ENCODE measurements at regions not wholly inside any gene's neighbourhood (a gene's known extent, or its start where the extent isn't known, plus 50 kb on each side); places are given as distances from the start of the nearest gene placed in this dataset.
"Not testable (repeated sequence)": the region's sequence is repeated elsewhere in the genome, so short reads cannot be mapped to it uniquely, and the experiment has no call there.

- no peak overlapping the region for H3K4me3 ChIP-seq (ENCODE audit: low read length)
- H3K4me1 ChIP-seq (ENCODE audit: control insufficient read depth, low read length), result no peaks in the 10 kb centered on the region
- no peaks in the 10 kb centered on the region for H4K20me1 ChIP-seq (ENCODE audit: control insufficient read depth, insufficient read depth, low read depth, low read length)
- H3K36me3 ChIP-seq (ENCODE audit: control insufficient read depth, low read length), result no peaks in the 10 kb centered on the region
- no peaks in the 10 kb centered on the region for H3K9me2 ChIP-seq (replicated peaks; ENCODE audit: control insufficient read depth, low read length)
- no peak overlapping the region for H3K4me2 ChIP-seq (ENCODE audit: low read length)
- no peaks in the 10 kb centered on the region for H3K27me3 ChIP-seq (ENCODE audit: control insufficient read depth, low read length)
- no peaks in the 10 kb centered on the region for H3K9me3 ChIP-seq (ENCODE audit: control insufficient read depth, insufficient read depth, low read length)
- H3K27ac ChIP-seq (ENCODE audit: low read depth, low read length), result no peak overlapping the region
- TF ChIP-seq EZH2phosphoT487 (IDR thresholded peaks at IDR 0.05; ENCODE audit: borderline replicate concordance, low read length), result no peak
- TF ChIP-seq CTCF (IDR thresholded peaks at IDR 0.05; ENCODE audit: low read depth, low read length, poor library complexity, severe bottlenecking), result no peak
- no peaks in the 10 kb centered on the region for H3K79me2 ChIP-seq (ENCODE audit: control insufficient read depth, low read length)
- no peaks in the 10 kb centered on the region for H3F3A ChIP-seq (ENCODE audit: control insufficient read depth, insufficient read depth)
Measured at GRCh38 chr6:74713941-74714340, 491.9 kb downstream of the COL12A1 start.

DNA sequence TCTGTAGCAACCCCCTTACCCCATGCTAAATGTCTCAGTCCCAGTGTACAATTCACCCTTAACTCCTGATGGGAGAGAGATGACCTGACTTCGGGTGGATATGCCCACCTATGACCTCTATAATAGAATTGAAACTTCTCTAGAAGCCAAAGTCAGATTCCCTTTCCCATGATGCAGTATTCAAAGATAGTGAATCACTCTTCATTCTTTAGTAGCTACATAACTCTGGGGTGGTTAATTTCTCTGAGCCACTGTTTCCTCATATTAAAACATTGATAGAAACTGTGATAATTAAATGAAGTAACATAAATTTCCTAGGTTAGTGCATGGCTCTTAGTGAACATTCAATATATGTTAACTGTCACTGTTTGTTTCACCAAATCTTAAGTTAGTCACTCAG lies 500.4 kb downstream of the COL12A1 start:
- no peaks in the 10 kb centered on the region for H3K9me2 ChIP-seq (replicated peaks; ENCODE audit: control insufficient read depth, low read length)
- H3K4me2 ChIP-seq (ENCODE audit: low read length), result no peak overlapping the region
- no peaks in the 10 kb centered on the region for H3K9me3 ChIP-seq (ENCODE audit: control insufficient read depth, insufficient read depth, low read length)
- no peaks in the 10 kb centered on the region for H3K4me1 ChIP-seq (ENCODE audit: control insufficient read depth, low read length)
- no peaks in the 10 kb centered on the region for H4K20me1 ChIP-seq (ENCODE audit: control insufficient read depth, insufficient read depth, low read depth, low read length)
- no peaks in the 10 kb centered on the region for H3K27me3 ChIP-seq (ENCODE audit: control insufficient read depth, low read length)
- no peak overlapping the region for H3K27ac ChIP-seq (ENCODE audit: low read depth, low read length)
- TF ChIP-seq EZH2phosphoT487 (IDR thresholded peaks at IDR 0.05; ENCODE audit: borderline replicate concordance, low read length) (no peak), CTCF (IDR thresholded peaks at IDR 0.05; ENCODE audit: low read depth, low read length, poor library complexity, severe bottlenecking) (no peak)
- H3K36me3 ChIP-seq (ENCODE audit: control insufficient read depth, low read length), result no peaks in the 10 kb centered on the region
- H3F3A ChIP-seq (ENCODE audit: control insufficient read depth, insufficient read depth), result no peaks in the 10 kb centered on the region
- no peak overlapping the region for H3K4me3 ChIP-seq (ENCODE audit: low read length)
- no peaks in the 10 kb centered on the region for H3K79me2 ChIP-seq (ENCODE audit: control insufficient read depth, low read length)

GRCh38 chr6:74704540-74704939 lies 501.3 kb downstream of the COL12A1 start:
- H3K36me3 ChIP-seq (ENCODE audit: control insufficient read depth, low read length); H3K9me2 ChIP-seq (replicated peaks; ENCODE audit: control insufficient read depth, low read length); H4K20me1 ChIP-seq (ENCODE audit: control insufficient read depth, insufficient read depth, low read depth, low read length); H3F3A ChIP-seq (ENCODE audit: control insufficient read depth, insufficient read depth); H3K27me3 ChIP-seq (ENCODE audit: control insufficient read depth, low read length); H3K4me1 ChIP-seq (ENCODE audit: control insufficient read depth, low read length); H3K4me2 ChIP-seq (ENCODE audit: low read length); H3K27ac ChIP-seq (ENCODE audit: low read depth, low read length); H3K9me3 ChIP-seq (ENCODE audit: control insufficient read depth, insufficient read depth, low read length); H3K4me3 ChIP-seq (ENCODE audit: low read length); H3K79me2 ChIP-seq (ENCODE audit: control insufficient read depth, low read length): not testable (repeated sequence)

GRCh38 chr6:74690365-74690764 lies 515.5 kb downstream of the COL12A1 start:
- Histone ChIP-seq H3K4me1 (ENCODE audit: control insufficient read depth, low read length) (no peaks in the 10 kb centered on the region), H3K4me2 (ENCODE audit: low read length) (no peak overlapping the region), H3K27ac (ENCODE audit: low read depth, low read length) (no peak overlapping the region), H3K79me2 (ENCODE audit: control insufficient read depth, low read length) (no peaks in the 10 kb centered on the region), H3F3A (ENCODE audit: control insufficient read depth, insufficient read depth) (no peaks in the 10 kb centered on the region), H3K36me3 (ENCODE audit: control insufficient read depth, low read length) (no peaks in the 10 kb centered on the region), H4K20me1 (ENCODE audit: control insufficient read depth, insufficient read depth, low read depth, low read length) (no peaks in the 10 kb centered on the region), H3K4me3 (ENCODE audit: low read length) (no peak overlapping the region), H3K27me3 (ENCODE audit: control insufficient read depth, low read length) (no peaks in the 10 kb centered on the region), H3K9me2 (replicated peaks; ENCODE audit: control insufficient read depth, low read length) (no peaks in the 10 kb centered on the region), H3K9me3 (ENCODE audit: control insufficient read depth, insufficient read depth, low read length) (no peaks in the 10 kb centered on the region)
- no peak for TF ChIP-seq EZH2phosphoT487 (IDR thresholded peaks at IDR 0.05; ENCODE audit: borderline replicate concordance, low read length)
- no peak for TF ChIP-seq CTCF (IDR thresholded peaks at IDR 0.05; ENCODE audit: low read depth, low read length, poor library complexity, severe bottlenecking)
